WERI-Rb-1 (cell line): ENCODE measurements at regions not wholly inside any gene's neighbourhood (a gene's known extent, or its start where the extent isn't known, plus 50 kb on each side); places are given as distances from the start of the nearest gene placed in this dataset.

Source experiments
- DNase-seq: peaks from one replicate; pipeline ENCODE4 v3.0.0-alpha.2; 2020
- H3K27ac ChIP-seq: fragments of 250-450 bp; sonication (Bioruptor Pico); 2 replicates; pipeline ENCODE4 v1.5.1; 2020; ENCODE audit warnings: mild to moderate bottlenecking, moderate library complexity
- H3K27me3 ChIP-seq: fragments of 250-450 bp; sonication (Bioruptor Pico); 2 replicates; pipeline ENCODE4 v1.5.1; 2021; ENCODE audit warnings: mild to moderate bottlenecking, low read depth, moderate library complexity; ENCODE audit not compliant: insufficient read depth, severe bottlenecking
- H3K36me3 ChIP-seq: fragments of 250-450 bp; sonication (Bioruptor Pico); 2 replicates; pipeline ENCODE4 v1.5.1; 2020; ENCODE audit warnings: mild to moderate bottlenecking, moderate library complexity
- H3K4me3 ChIP-seq: 2 replicates; pipeline ENCODE4 v1.5.1; 2011; ENCODE audit warnings: low read depth, mild to moderate bottlenecking, control low read depth, low read length
- H3K9me3 ChIP-seq: fragments of 250-450 bp; sonication (Bioruptor Pico); 2 replicates; pipeline ENCODE4 v1.5.1; 2021; ENCODE audit warnings: mild to moderate bottlenecking, moderate library complexity; ENCODE audit not compliant: severe bottlenecking
- CTCF ChIP-seq: IDR thresholded peaks from 2 replicates; pipeline ENCODE4 v1.5.1; 2011; ENCODE audit warnings: low read depth, mild to moderate bottlenecking, control low read depth, inconsistent platforms, low read length

GRCh38 chr5:44868541-44868940 lies 59.8 kb downstream of the MRPS30 start:
- Histone ChIP-seq H3K36me3 (no peaks in the 10 kb centered on the region), H3K27me3 (no peaks in the 10 kb centered on the region), H3K4me3 (no peak overlapping the region), H3K9me3 (no peaks in the 10 kb centered on the region), H3K27ac (no peak overlapping the region)
- TF ChIP-seq CTCF: no peak
- DNase-seq: no peak

GRCh38 chr5:44869928-44870327 lies 61.2 kb downstream of the MRPS30 start:
- no peak overlapping the region for H3K4me3 ChIP-seq
- DNase-seq: no peak
- H3K36me3 ChIP-seq: no peaks in the 10 kb centered on the region
- no peak for TF ChIP-seq CTCF
- H3K27ac ChIP-seq: no peak overlapping the region
- H3K9me3 ChIP-seq: no peaks in the 10 kb centered on the region
- H3K27me3 ChIP-seq: no peaks in the 10 kb centered on the region

- Histone ChIP-seq H3K36me3 (no peaks in the 10 kb centered on the region), H3K4me3 (no peak overlapping the region), H3K9me3 (no peaks in the 10 kb centered on the region), H3K27me3 (no peaks in the 10 kb centered on the region), H3K27ac (no peak overlapping the region)
- TF ChIP-seq CTCF: no peak
- DNase-seq: no peak
Observed at GRCh38 chr5:44870430-44870829, 61.7 kb downstream of the MRPS30 start.

- TF ChIP-seq CTCF: no peak
- no peak for DNase-seq
- Histone ChIP-seq H3K27ac (no peak overlapping the region), H3K9me3 (no peaks in the 10 kb centered on the region), H3K4me3 (no peak overlapping the region), H3K27me3 (no peaks in the 10 kb centered on the region), H3K36me3 (no peaks in the 10 kb centered on the region)
Observed at GRCh38 chr5:44871401-44871800, 62.7 kb downstream of the MRPS30 start.

- DNase-seq: no peak
- H3K27ac ChIP-seq: no peak overlapping the region
- no peaks in the 10 kb centered on the region for H3K36me3 ChIP-seq
- H3K4me3 ChIP-seq: no peak overlapping the region
- TF ChIP-seq CTCF: no peak
- H3K27me3 ChIP-seq: no peaks in the 10 kb centered on the region
- no peaks in the 10 kb centered on the region for H3K9me3 ChIP-seq
Observed at GRCh38 chr5:44875661-44876605, 67.2 kb downstream of the MRPS30 start.
